ENCODE measurements at regions not wholly inside any gene's neighbourhood (a gene's known extent, or its start where the extent isn't known, plus 50 kb on each side); places are given as distances from the start of the nearest gene placed in this dataset.

DNA sequence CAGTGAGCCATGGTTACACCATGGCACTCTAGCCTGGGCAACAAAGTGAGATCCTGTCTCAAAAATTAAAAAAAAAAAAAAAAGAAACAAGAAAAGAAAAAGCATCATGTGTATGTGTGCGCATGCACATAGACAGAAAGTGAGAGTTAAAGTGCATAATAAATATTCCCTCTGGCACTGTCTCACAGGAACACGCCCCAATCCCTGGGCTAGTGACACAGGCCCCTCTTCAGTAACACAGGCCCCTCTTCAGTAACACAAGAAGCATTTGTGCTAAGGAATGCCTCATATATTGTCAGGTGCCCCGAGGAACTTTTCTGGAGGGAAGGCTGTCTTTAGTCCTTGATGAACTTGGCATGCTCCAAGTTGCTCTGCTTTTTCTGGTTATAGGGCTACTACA is 57.5 kb downstream of the RPL27A start:
- no peak for DNase-seq

DNA sequence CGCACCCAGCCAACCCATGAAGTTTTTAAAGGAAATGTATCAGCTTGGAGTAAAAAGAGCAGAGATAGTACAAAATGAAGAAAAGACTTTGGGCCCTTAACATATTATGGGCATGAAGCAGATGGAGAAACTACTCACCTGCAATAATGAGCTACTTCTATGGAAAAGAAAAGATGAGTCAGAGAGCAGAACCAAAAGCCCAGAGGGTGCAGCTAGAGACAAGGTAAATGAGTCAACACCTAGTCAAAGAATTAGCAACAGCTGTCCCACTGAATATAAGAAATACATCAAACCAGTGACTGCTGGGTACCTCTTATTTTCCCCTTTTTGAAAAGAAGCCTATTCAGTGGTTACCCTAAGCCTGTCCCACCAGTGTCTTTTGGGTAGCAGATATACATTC is 61.8 kb downstream of the RPL27A start:
- no peak for DNase-seq

DNA sequence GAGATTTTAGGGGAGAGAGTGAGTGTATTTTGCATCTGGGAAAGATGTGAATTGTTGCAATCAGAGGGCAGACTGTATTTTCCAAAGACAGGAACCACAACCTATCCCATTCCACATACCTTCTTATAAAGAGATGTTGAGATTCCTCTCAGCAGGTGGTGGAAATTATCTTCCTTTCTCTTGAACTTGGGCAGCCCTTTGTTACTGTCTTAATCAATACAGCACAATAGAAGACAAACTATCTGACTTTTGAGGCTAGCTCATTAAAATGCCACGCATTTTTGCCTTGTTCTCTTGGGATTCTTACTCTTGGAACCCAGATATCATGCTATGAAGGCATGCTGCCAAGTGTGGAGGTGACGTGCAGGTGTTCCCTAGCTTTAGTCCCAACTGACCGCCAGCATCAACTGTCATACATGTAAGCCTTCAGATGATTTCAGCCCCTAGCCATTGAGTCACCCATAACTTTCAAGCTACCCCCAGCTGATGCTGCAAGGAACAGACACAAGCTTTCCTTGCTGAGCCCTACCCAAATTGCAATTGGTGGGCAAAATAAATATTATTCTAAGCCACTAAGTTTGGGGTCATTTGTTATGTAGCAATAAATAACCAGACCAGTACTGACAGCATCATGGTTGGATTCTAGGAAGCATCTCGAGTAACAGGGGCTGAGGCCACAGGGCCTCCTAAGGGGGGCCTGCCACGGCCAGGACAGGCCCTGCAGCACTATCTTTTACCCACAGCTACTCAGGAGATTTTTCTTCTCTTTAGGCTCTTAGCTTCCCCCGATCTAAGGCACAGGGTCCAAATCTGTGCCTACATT is 63.0 kb downstream of the RPL27A start:
- DNase-seq: no peak

DNA sequence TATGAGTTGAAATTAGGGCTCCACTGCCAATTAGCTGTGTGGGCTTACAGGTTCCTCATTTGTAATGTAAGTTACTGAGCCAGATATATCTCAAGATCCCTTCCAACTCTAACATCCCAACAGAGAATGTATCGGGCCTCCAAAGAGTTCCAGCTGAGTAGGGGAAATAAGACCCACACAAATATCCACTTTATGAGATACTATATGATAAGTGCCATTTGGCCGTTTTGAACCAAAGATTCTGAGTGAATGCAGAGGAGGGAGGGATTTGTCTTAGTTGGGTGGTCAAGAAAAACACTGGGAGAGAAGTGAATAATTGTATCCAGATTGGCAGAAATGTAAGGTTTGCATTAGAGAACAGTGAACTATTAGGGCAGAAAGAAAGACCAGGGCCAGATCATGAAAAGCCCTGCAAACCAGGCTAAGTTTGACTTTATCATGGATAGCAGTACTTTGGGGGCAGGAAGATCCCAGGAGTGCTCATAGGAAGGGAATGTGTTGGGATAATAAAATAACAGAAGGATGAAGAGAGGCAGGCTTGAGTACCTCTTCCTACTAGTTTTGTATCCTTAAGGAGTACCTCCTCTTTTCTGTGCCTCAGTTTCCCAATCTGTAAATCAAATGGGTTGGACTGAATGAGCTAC is 63.9 kb downstream of the RPL27A start:
- DNase-seq: no peak

DNA sequence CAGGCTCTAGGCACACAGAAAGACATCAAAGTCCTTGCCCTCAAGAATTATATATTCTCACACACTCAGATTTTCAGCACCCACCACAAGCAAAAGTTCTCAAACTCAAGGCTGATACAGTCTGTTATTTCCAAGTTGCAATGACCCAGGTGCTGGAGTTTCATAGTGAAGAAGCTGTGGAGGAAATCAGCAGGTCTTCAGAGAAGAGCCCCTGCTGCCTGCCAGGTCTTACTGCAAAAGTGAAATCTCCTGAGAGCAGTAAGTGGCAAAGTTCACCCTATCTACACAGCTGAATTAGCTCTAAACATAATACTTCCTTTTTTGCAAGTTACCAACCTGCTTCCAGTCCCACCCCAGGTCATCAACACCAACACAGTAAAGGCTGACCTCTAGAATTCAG is 64.6 kb downstream of the RPL27A start:
- DNase-seq: no peak

DNA sequence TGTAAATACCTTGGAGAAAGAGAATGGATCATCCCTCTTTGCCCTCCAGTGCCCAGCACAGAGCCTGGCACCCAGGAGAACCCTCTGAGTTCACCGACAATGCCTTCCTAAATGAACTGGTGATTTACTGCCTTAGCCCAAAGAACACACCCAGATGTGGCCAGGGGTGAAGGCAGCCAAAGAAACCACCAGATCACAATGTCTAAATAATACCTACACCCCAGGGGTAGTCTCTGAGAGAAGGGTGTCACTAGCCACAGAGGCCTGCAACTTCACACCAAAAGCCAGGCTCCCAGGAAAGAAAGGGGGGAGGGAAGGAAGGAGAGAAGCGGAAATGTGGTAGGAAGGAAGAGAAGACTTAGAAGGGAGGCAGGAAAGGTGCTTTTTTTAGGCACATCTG is 65.7 kb downstream of the RPL27A start:
- DNase-seq: no peak

DNA sequence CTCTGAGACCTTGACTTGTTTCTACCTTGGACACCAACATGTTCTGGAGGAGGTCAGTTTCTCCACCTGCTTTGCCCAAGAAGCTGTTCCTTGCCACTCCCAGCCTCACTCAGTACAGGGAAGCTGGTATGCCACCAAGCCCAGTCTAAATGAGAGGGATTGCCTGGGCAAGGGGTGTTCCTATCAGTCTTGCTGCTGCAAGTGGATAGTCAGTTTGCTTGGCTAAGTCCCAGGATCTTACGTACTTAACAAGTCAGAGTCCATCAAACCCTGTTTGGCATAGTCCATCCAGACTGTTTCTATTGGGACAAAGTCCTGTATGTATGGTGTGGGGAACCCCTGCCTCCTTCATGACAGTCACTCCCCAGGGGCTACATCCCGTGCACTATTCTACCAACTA is 66.6 kb downstream of the RPL27A start:
- no peak for DNase-seq

DNA sequence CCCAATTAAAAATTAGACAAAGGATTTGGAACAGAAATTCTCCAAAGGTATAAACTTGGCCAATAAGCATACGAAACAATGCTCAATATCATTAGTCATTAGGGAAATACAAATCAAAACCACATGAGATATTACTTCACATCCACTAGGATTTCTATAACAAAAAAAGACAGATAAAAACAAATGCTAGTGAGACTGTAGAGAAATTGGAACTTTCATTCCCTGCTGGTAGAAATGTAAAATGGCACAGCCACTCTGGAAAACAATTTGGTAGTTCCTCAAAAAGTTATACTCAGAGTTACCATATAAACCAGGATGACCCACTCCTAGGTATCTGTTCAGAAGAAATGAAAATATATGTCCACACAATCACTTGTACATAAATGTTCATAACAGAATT is 71.6 kb downstream of the RPL27A start:
- peak in 2 of 3 donors; percentile 13 to 22 for DNase-seq

DNA sequence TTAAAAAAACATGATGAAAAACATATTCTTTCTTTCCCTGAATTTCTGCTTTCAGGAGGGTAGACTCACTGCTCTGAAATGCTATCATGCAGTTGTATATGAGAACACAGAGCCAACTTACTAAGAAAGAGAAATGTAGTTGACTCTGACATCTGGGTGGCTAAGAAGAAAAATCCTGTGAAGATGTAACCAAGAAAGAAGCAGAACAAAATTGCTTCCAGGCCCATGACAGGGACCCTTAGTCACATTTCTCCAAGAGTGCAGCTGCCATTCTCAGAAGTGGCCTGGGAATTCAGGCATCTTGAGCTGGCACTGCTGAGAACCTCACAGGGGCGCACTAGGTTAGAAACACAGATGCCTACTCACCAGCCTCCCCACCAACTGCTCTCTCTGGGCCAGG is 73.6 kb downstream of the RPL27A start:
- no peak for DNase-seq

DNA sequence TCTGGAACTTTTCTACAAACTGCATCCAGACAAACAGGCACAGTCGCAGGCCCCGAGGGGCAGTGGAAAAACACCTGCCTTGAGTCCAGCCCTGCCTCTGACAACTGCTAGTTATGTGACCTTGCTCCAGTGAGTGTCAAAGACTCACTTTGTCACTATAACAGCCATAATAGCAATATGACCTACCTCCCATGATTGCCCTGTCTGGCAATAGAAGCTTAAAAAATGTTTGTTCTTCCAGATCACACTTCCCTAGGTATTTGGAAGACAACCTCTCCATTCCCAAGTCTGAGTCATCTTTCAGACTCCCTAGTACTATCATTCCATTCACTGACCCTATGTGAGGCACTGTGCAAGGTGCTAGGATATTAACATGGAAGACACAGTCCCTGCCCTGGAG is 74.5 kb downstream of the RPL27A start:
- DNase-seq: no peak

DNA sequence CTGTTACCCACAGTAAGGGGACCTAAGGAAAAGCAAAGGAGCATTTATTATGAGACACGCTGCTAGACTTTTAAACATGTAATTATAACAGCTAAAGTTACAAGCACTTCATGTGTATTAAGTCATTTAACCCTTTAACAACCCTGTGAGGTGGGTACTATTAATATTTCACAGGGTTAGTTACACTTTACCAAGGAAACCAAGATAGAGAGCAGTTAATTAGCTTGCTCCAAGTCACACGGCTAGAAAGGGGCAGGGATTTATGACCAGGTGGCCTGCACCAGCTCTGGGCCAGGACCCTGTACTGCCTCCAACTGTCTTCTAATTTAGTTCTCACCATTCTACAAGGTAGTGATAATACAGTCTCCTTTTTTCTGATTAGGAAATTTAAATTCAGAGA is 74.9 kb downstream of the RPL27A start:
- no peak for DNase-seq

DNA sequence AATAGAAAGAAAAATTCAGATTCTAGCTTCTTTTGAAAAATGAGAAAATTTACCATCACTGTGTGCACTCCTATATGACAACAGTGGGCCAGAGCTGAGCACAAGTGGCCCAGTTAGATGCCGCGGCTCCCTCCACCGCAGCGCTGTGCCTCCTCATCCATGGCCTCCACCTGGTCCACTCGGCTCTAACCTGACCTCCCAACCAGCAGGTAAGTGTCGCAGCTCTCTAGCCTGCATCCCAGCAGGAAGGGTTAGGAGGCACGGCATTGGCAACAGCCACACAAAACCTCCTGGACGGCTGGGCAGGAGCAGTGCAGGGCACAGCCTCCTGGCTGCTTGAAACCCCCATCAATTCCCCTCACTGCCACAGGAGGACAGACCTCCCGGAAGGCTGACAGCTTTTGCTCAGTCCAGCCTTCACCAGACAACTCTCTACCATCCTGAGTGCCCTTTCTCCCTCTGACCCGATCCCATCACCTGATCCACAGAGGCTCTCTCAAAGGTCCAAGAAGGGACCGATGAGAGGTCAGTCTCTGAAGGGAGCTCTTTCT is 76.1 kb downstream of the RPL27A start:
- DNase-seq: no peak

DNA sequence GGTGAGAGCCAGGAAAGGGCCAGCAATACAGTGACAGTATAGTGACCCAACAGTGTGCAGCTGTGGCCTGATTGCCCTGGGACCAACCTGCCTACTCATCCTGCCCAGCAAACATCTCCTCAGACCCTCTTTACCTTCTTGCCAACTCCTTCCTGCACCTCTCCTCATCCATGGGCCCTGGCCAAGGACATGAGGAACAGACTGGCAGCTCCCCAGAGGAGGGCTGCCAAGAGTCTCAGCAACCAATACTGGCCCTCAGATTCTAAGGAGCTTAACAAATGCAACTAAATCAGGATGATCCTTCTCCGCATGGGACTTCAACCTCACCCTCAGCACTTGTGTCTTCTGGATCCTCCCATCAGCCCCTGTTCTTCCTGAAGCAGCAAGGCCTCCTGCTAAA is 77.0 kb downstream of the RPL27A start:
- no peak for DNase-seq

DNA sequence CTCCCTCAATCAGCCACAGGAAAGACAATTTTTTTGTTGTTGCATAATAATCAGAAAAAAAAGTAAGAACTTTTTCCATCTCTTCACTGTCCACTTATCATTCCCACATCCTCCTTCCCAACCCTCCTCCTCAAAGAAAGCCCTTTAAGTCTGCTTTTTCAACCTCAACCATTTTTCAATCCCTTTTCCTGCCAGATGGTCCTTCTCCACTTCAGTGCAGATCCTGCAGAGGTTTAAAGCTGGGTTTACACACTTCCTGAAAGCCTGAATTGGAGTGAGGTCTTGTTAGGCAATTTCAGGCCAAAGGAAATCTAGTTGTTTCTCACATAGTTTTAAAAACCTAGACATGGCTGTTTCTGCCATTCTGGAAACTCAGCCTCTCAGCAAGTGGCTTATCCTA is 78.3 kb downstream of the RPL27A start:
- DNase-seq: peak in 1 of 3 donors; percentile 20

DNA sequence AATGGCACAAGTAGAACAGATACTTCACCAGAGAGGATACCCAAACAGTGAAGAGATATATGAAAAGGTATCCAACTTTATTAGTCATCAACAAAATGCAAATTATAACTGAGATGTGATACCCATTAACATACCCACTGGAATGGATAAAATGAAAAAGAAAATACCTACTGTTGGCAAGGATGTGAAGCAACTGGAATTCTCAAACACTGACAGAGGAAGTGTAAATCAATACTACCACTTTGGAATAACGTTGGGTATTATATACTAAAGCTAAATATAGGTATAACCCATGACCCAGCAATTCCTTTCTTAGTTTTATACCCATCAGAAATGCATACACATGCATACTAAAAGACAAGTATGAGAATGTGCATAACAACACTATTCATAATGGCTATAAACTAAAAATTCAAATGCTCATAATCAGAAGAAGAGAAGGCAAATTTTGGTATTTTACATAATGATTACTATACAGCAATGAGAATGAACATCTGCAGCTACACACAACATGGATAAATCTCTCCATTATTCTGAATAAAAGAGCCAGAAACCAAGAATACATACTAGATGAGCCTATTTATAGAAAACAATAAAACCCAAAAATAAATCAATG is 80.6 kb downstream of the RPL27A start:
- DNase-seq: no peak

DNA sequence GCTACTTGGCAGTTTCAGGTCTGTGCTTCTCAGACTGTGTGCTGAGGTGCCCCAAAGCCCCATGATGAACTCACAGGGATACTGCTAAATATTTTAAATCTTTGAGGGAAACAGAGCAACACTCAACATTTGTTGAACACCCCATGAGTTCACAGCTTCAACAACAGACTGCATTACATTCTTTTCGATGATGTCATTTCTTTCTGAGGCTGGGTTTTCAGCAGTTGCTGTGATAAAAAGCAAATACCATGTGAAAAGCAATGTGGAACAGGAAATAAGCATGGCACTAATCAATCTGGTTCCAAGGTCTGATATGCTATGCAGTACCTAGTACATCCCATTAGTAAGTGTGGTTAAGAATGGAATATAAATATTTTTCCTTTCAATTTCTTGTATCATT is 82.7 kb downstream of the RPL27A start:
- no peak for DNase-seq

DNA sequence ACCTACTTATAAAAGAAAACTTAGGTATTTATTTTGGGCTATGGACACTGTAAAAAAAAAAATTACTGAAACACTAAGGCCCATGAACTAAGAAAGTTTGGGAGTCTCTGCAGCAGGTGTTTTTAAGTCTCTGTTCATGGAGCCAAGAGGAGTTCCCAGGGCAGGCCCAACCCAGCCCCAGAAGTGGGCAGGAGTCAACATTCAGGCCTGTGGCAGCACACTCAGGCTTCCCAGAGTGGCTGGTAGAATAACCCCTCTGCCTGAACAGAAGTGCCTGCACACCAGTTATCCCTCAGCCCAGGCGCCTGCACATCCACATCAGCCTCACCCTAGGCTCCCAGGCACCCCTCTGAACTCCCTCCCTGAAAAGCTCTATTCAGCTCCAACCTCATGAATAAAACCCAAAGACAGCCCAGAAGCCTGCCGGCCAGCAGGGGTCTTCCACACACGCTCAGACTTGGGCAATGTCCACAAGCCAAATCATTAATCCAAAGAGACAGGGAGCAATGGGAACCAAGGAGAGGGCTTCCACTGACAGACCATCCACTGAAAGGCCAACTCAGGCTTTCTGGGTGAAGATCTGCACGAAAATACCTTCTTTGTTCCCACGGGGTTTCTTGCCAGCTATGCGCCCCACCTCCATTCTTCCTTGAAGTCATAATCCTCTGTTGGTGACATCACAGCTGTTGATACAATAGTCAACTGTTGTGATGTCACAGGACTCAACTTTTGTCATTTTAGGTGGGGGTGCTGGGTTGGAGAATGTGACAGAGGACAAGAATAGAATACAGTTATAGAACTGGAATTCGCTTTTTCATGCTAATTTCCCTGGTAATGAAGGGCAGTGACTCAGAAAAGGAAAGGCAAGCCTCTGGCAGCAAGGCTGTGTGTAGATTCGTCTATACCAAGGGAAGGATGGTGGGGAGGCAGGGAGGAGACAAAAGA is 83.7 kb downstream of the RPL27A start:
- no peak for DNase-seq

DNA sequence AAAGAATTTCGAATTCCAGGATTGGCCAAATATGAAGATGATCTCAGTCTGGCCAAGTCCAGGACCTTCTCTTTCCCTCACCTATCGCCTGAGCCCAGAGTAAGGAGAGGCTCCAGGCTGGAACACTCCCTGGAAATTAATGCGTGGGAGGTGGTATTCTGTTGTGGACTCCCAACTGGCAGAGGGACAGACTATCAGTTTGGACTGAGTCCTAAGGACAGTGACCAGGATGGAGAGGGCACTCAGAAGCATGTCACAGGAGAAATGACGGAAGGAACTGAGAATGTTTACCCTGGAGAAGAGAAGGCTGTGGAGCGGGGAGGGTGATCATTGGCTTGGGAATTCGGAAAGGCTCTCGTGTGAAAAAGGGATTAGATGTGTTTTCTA is 84.4 kb downstream of the RPL27A start:
- DNase-seq: no peak

DNA sequence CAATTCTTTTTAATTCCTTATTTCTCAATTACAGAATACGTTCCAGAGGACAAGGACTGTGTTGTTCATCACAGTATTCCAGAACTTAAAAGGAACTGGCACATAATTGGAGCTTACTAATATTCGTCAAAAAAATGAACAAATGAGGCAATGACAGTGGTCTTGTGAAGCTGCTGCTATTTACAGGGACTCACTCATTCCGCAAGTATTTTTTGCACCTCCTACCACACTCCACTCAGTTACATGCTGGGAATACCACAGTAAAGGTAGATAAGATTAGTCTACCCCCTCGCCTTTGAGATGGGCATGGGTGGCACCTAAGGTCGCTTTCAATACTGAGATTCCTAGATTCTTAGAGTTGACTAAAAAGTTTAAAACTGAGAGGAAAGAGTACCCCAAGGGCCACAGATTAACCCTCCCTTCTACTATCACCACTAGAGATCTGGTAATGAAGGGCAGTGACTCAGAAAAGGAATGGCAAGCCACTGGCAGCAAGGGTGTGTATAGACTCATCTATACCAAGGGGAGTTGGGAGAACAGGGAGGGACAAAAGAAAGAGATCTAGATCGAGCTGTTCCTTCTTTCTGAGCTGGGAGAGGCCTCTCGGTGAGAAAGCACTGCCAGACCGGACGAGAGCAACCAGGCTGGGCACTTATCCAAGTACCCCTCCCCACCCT is 85.0 kb downstream of the RPL27A start:
- DNase-seq: no peak

DNA sequence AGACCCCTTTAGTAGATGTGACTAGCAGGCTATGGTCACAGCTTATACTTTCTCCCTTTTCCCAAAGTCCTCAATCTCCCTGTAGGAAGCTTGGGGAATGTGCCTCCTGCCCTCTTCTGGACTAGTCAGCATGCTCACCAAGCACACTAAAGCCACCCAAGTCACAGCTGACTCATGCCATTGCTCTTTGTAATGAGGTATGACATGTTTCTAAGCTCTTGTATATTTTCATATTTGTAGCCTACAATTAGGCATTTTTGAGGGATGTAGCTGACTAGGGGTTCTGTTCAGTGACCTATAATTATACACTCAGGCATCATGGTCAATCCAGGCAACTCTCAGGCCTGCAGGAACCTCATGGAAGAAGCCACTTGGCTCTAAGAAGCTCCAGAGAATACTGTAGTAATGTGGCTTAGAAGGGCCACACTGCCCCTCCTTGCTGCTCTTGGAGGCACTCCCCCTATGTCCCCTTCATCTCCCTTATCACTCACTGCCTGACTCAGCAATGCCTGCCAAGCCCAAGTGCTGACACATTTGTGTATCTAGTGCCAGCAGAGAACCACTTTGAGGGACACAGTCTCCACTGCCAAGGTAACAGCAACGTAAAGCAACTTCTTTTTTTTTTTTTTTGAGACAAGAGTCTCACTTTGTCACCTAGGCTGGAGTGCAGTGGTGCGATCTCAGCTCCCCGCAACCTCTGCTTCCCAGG is 86.2 kb downstream of the RPL27A start:
- DNase-seq: no peak
